ENCODE measurements at regions not wholly inside any gene's neighbourhood (a gene's known extent, or its start where the extent isn't known, plus 50 kb on each side); places are given as distances from the start of the nearest gene placed in this dataset.

GRCh38 chr12:65616022-65616421, 208.3 kb upstream of the HMGA2 start (continued):
- TF ChIP-seq RERE (CRISPR knock-in tag; IDR thresholded peaks at IDR 0.05; ENCODE audit: borderline replicate concordance) = no peak
- no peak for TF ChIP-seq GTF2A2 (tag; IDR thresholded peaks at IDR 0.05)
- no peak for TF ChIP-seq MBD2 (IDR thresholded peaks at IDR 0.05; ENCODE audit: borderline replicate concordance, low read depth)
- TF ChIP-seq, protein P1, sequence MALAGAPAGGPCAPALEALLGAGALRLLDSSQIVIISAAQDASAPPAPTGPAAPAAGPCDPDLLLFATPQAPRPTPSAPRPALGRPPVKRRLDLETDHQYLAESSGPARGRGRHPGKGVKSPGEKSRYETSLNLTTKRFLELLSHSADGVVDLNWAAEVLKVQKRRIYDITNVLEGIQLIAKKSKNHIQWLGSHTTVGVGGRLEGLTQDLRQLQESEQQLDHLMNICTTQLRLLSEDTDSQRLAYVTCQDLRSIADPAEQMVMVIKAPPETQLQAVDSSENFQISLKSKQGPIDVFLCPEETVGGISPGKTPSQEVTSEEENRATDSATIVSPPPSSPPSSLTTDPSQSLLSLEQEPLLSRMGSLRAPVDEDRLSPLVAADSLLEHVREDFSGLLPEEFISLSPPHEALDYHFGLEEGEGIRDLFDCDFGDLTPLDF (CRISPR knock-in tag; IDR thresholded peaks at IDR 0.05) = no peak
- TF ChIP-seq MTA1 (IDR thresholded peaks at IDR 0.05; ENCODE audit: borderline replicate concordance) = peak; percentile 69
- TF ChIP-seq ZNF263 (CRISPR knock-in tag; IDR thresholded peaks at IDR 0.05; ENCODE audit: borderline replicate concordance) = no peak
- no peak for TF ChIP-seq ZC3H11A (IDR thresholded peaks at IDR 0.05; ENCODE audit: low read depth, low read length)
- TF ChIP-seq NRF1 (conservative IDR thresholded peaks at IDR 0.05 in 1 of 2, IDR thresholded peaks at IDR 0.05 in 1 of 2) = no peak
